NCI-H2196 treated with DMSO at 0.1 percent for 48 hours (cell line): ENCODE measurements at regions not wholly inside any gene's neighbourhood (a gene's known extent, or its start where the extent isn't known, plus 50 kb on each side); places are given as distances from the start of the nearest gene placed in this dataset.
A peak's percentile ranks its signal among the peaks of the same experiment; 100 is the strongest.

Experiments
- DNase-seq: peaks from one replicate; lab custom pipeline; 2025; ENCODE audit not compliant: unreplicated experiment; lab: John Stamatoyannopoulos, UW

DNA sequence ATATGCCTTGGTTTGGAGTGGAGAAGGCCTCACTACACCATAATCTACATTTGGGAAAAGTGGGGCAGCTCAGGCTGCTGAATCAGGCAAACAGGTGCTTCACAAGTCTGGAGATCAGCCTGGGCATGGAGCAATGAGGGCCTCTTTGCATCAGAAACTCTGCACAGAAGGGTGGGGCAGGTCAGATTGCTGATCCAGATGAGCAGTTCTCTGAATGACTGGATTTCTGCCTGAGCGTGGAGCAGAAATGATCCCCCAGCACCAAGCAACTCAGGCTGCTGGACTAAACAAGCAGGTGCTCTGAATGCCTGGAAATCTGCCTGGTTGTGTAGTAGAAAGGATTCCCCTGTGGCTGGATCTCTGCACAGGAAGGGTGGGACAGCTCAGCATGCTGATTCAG, 605.3 kb upstream of the ZNF804A start:
- DNase-seq: no peak

DNA sequence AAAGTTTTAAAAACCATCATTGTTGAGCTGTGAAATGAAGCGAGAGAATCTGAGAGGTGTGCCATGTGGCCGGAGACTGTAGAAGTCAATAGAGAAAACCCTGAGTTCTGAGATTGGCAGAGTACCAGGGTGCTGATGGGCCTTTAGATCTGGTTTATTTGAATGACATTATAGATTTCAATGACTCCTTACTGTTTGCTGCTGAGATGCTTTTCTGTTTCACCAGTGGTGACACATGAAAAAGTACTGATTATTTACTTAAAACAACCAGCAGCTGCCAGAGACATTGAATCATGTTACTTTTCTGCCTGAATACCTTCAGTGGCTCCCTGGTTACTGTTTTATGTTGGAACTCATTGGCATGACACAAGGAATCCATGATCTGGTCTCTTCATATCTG, 602.7 kb upstream of the ZNF804A start:
- peak; percentile 25 for DNase-seq

DNA sequence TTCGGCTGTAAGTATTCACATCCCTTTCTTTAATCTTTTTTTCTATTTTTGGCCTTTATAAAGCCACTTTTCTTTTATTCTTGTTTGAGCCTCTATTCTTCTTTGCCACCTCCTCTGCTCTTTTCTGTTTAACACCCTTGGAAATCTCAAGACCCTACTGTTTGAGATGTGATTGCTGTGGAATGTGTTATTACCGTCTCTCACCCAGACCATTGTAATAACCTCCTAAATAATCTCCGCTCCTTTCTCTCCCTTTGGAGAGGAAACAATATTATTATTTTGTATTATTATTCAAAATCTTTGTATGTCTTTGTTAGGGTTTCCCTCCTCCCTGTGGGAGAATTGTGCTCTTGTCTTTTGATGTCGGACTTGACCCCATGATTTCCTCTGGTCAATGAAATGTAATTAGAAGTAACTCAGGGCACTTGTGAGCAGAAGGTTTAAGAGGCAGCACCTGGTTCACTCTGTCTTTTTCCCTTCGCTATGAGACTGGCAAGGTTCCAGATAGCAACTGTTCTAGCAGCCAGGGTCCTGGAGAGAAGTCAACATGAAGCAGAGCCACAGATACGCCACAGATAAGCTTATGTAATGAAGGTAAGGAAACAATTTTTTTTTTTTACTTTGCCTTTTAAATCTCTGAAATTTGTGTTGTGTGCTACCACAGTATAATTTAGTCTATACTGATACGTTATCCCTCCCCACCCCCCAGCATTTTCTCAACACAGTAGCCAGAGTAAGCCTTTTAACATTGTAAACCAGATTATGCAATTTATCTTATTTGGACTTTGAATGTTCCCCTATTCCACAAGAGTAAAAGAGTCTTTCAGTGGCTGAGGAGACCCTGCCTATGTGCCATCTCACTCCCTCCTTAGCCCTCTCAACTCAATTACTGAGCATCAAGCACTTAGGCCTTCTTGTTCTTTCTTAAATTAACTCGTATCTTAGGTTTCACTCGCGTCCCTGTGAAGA, 601.2 kb upstream of the ZNF804A start:
- peak; percentile 61 for DNase-seq

DNA sequence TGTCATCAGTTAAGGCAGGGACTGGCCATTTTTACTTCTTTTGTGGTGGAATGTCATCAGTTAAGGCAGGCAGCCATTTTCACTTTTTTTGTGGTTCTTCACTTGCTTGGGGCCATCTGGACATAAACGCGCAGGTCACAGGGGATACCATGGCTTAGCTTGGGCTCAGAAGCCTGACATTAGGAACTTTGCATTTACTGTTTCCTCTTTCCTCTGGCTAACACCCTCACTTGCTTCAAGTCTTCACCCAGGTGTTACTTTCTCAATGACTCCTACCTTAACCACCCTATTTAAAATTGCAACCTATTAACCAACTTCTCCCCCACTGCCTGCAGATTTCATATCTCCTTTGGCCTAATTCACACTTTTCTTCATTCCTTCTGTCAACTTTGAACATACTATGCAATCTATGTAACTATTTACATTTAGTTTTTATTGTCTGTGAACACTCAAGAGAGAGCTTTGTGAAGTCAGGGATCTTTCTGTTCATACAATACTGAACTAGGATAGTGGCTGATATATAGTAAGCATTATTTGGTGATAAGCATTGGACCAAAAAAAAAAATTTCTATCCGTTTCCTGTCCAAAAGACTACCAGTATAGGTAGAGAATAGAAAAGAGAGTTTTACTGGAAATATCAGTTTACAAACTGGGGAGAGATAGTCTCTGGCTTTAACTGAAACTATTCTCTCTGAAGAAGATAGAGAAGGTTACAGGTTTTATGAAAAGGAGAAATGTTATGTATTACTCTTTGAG, 600.1 kb upstream of the ZNF804A start:
- no peak for DNase-seq

DNA sequence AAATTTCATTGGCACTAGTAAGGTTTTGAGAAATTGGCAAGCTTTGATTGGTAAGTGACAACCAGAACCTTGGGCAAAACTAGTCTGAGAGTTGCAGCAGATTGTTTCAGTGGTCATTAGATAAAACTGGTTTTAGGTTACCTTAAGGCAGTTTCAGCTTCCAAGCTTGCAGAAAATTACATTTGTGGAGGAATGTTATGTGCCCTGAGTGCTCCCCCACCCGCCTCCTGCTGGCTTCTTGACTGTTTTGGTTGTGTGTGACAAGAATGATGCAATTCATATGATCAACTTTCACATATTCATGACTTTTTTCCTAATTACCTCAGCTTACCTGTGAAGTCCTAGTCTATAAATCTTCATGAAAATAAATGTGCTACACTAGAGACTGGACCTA, 599.5 kb upstream of the ZNF804A start:
- DNase-seq: no peak

DNA sequence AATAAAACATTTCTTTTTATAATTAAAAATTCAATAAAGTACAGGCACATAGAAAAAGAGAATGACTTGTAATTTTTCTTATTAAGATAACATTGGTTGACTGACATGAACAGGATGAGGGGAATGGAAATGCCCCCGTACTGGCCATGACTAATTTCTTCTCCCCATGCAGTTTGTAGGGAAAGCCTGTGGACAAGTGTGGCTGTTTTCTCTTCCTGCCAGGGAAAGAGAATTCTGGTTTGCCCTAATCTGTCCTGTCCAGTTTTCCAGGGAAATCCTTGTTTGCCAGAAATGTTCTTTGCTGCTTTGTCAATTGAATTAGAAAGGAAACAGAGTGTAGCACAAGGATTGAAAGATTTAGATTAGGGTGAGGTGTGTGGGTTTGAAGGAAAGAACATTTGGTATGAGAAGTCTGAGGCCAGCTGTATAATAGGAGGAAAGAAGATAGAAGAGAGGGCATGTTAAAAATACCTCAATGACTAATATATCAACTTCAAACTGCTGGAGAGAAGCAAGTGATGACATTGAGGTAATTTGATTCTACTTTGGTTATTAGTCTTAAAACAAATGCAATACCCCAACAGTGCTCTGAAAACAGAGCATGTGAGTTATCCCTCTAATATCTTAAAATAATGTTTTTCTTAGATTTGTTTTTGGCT, 593.9 kb upstream of the ZNF804A start:
- no peak for DNase-seq

DNA sequence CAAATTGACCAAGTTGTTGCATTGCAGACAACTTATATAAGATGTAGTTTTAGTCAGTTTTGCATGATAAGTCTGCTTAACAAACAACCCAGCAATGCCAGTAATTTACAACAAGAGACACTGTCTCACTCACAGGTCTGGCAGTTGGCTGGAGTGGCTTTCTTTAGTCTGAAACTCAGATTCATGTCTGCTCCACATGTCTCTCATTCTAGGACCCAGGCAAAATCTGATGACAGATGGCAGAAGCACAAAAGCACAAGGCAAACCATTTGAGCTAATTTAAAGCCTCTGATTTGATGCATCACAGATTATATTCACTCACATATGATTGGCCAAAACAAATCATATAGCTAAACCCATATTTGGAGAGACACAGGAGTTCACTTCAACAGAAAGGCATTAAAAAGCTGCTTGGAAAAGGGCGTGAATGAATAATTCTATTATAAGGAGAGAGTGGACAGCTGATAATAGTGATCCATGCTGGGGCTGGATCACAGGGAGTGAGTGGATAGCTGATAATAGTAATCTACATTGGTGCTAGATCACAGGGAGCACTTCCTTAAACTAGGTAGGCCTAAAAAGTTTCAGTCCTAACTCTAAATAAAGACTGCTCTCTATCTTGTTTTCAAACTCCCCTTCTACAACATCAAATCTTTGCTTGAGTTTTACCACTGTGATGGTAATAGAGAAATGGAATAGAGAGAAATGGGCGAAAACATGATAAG, 593.2 kb upstream of the ZNF804A start:
- DNase-seq: no peak

DNA sequence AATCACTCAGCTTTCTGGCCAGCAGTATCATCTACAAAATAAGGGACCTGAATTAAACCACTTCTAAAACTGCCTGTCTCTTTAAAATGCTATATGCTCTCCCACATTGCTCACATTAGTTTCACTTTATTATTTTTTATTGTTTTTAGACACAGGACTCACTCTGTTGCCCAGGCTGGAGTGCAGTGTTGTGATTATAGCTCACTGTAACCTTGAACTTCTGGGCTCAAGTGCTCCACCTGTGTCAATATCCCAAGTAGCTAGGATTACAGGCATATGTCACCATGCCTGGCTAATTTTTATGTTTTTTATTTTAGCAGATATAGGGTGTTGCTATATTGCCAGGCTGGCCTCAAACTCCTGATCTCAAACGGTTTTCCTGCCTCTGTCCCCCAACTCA, 591.3 kb upstream of the ZNF804A start:
- peak; percentile 18 for DNase-seq

DNA sequence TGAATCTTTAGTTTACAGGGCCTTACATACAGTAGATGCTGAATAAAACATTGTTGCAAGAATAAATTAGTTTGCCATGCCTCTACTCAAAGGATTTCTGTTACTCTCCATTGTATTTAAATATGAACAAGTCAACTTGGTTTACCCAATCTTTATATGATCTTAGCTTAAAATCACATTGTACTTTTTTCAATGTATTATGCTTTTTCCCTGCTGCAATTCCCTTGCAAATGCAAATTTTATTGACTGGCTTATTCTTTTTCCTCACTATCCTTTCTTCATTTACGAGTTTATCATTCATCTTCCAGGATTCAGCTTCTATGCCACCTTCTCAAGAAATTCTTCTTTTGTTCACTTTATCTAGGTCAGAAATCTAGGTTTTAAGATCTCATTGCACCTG, 571.4 kb upstream of the ZNF804A start:
- no peak for DNase-seq

DNA sequence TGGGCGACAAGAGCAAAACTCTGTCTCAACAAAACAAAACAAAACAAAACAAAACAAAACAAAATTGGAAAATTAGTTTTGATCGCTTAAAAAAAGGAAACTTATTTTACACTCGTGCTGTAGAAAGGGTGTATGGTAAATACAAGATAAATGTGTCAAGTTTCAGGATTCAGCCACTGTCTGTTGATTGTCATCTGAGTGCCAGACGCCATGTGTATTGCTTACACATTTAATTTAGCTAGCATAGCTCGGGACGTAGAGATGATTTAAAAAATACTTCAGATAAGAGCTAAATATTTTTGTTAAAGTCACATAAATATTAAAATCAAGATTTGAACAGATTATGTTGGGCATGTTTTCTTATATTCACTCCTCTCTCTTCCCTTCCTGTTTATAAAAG, 568.1 kb upstream of the ZNF804A start:
- DNase-seq: no peak

DNA sequence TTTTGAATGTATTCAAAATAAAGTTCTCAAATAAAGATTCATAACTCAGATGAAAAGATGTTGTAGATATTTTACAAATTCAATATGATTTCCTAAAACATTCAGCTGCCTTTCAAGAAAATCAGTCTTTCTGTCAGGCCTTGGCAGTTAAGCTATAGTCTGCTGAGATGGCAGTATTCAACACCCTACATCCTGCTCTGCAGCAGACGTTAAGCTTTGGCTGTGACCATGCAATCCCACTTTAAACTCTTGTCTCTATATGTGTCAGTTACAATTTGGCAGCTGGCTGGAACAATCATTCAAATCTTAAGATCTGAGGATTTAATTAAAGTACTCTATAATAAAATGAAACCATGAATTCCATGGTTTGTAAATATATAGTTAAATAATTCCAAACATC, 567.3 kb upstream of the ZNF804A start:
- DNase-seq: no peak

DNA sequence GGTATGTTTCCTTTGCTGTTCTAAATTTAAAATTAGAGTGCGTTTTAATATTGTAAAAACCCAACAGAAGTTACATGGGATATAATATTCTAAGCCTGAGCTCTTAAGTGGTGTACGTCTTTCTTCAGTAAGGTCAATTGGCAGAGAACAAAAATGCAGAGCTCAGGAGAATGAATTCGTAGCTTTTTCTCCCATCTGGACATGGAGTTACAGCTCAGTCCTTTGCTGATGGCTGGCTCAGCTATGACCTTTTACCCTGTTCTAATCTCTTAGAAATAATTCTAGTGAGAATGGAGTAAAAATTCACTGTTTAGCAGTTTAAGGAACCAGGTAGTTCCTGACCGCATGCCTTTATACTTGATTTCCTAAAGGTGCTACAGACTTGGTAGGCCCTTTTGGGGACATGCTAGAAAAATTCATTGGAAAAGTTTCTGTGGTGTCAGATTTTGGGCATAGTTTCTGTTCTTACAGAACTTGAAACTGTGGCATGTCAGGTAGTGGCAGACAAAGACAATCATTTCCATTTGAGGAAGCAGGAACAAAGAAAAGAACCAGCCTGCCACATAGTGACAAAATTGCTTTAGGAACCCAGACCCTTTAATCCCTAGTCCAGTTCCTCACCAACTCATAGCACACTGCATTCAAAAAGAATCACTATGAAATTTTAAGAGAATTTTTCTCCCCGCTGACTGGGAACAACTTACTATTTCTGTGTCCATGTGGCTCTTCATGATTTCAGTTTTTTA, 566.8 kb upstream of the ZNF804A start:
- DNase-seq: no peak

DNA sequence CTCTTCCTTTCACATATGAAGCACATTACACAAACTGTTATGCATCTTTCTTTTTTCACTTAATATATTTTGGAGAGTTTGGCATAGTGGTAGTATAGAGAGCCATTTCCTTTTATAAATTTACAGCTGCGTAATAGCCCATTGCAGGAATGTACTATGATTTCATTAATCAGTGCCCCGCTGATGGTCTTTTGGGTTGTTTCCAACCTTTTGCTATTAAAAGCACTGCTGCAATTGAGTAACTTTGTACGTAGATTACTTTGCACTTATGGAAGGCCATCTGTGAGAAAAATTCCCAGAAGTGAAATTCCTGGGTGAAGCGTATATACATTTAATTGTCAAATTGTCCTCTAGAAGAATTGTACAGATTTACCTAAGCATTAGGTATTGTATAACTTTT, 565.3 kb upstream of the ZNF804A start:
- no peak for DNase-seq

DNA sequence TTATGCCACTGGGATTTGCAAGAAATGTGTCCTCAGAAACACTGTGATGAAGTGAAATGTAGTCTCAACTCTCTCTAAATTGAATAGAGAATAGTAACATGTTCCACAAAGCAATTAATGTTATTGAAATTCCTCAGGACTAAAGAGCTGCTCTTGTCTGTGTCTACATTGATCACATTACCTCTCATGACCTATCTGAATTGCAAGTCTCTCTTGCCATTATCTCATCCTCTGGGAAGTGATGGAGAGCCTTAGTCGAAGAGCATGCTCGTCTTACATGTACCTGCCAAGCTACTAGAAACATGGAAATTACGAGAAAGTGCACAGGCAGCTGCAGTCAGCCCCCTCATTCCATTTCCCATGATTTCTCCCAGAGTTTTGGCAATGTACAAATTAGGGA, 561.1 kb upstream of the ZNF804A start:
- DNase-seq: no peak

DNA sequence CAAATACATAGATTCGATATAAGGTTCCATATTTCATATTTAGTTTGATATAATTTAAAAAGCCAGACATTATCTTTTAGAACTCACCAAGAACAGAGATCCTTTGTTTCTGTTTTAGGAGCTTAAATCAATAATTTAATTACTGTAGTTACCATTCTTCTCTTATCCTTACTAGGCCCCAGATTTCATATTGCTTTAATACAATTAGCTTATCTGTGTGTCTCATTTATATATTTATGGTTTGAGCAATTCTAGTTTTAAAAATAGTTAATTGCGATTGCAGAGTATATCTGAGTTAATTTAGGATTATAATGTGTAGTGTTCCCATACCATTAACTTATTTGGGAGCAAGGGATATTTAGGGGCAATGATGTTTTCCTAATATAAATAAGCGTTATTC, 558.8 kb upstream of the ZNF804A start:
- DNase-seq: no peak

DNA sequence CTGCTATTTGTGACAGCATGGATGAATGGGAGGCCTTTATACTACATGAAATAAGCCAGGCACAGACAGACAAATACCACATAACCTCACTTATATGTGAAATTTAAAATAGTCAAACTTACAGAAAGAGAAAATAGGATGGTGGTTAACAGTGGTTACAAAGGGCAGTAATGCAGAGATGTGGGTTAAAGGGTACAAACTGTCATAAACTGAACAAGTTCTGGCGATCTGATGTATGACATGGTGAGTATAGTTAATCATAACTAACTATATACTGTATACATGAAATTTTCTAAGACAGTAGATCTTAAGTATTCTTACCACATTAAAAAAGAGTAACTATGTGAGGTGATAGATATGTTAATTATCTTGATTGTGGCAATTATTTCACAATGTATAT, 558.1 kb upstream of the ZNF804A start:
- no peak for DNase-seq

DNA sequence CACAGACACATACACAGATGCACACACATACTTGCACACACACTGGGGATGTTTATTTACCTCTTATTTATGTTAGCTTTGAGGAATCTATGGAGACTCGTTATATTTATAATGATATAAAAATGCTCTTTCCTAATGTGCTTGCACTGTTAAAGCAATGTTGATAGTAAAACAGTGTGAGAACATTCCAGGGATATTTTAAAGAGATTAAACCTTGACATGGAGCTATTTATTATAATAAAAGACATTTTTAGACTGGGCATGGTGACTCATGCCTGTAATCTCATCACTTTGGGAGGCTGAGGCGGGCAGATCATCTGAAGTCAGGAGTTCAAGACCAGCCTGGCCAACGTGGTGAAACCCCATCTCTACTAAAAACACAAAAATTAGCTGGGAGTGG, 557.3 kb upstream of the ZNF804A start:
- DNase-seq: no peak

DNA sequence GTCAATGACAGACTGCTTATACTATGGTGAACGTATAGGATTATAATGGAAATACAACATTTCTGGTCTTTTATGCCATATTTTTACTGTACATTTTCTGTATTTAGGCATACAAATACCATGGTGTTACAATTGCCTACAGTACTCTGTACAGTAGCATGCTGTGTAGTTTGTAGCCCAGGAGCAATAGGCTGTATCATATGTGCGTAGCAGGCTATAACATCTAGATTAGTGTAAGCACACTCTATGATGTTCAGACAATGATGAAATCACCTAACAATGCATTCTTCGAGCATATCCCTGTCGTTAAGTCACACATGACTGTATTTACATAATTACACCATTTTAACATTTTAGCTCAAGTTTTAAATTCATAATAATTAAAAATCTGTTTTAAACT, 556.6 kb upstream of the ZNF804A start:
- DNase-seq: no peak

DNA sequence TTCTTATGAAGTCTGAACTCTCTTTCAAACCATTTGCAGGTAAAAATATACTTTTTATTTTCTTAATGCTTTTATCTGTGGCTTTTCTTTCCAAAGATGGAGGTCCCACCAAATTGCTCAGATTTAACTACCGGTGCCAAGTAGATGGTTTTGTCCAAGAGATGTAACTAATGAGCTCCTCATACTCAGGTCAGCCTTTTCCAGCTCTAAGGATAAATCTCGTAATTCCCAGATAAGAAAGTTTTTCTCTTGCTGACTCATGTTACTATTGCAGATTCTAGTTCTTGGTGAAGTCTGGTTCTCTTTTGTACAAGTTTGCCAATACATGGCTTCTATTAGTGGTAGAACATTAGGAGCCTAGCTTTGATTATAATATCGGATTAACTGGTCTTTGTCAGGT, 550.8 kb upstream of the ZNF804A start:
- no peak for DNase-seq

DNA sequence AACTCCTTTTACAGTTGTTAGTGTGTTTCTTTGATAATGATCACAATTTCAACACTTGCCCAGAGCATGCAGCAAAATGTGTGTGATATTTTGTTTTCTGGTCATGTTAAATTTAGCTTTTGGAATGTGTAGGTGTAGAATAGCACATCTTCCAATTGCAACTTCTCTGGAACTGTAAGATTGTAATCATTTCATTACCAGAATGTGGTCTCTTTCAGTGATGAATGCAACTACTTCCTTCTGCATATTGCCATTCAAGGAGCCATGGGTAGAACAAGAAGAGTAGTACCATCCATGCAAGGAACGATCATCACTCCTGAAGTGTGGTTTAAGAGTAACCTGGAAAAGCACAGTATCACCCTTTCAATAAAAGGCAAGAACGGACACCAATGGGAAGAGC, 548.8 kb upstream of the ZNF804A start:
- DNase-seq: no peak
